ENCODE measurements at regions not wholly inside any gene's neighbourhood (a gene's known extent, or its start where the extent isn't known, plus 50 kb on each side); places are given as distances from the start of the nearest gene placed in this dataset.
A peak's percentile ranks its signal among the peaks of the same experiment; 100 is the strongest.

DNA sequence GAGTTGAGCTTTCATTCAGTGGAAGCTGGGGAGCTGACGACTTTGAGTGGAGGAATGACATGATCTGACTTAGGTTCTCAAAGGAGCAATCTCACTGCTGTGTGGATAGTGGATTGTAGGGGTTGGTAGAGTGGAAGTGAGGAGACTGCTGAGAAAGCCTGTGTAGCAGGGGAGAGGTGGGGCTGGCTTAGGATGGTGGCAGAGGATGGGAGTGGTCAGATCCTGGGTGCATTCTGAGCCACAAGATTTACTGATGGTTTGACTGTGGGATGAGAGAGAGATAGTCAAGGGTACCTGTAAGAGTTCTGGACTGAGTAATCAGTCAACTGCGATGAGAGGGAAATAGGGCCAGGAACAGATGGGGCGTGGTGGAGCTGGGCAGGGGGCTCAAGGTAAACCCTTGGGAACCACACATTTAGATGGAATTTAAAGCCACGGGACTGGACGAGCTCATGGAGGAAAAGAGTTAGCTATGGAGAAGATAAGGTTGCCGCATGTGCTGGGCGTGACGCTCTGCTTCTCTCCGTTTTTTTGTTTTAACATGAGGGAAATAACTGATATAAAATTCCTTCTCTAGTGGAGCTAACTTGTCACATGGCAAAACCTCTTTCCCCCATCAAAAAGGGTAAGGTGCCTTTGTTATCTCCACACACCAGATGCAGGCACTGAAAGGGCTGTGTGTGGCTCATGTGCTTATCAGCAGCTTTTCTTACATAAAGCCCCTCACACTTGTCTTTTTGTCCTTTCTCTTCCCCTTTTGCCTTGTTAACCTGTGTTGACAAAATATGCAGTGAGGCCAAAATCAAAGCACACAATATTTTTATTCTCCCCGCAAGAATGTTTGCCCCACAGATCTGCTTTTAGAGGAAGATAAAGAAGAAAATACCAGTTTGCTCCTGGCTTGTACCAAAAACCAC is 379.8 kb downstream of the TSN start:
- CTCF ChIA-PET: no interaction called here
- Mint-ChIP-seq H3K4me3 (no peak overlapping the region), H3K9me3 (ENCODE audit: low read depth) (peaks cover 4% of the 10 kb centered on the region), H3K27me3 (no peaks in the 10 kb centered on the region), H3K27ac (no peak overlapping the region), H3K4me1 (no peaks in the 10 kb centered on the region), H3K36me3 (no peaks in the 10 kb centered on the region)
- ATAC-seq (no peak), DNase-seq (no peak)

GRCh38 chr2:122136056-122136455 is 380.6 kb downstream of the TSN start:
- Mint-ChIP-seq H3K9me3 (ENCODE audit: low read depth) (no peaks in the 10 kb centered on the region), H3K4me1 (no peaks in the 10 kb centered on the region), H3K27me3 (no peaks in the 10 kb centered on the region), H3K36me3 (no peaks in the 10 kb centered on the region), H3K4me3 (no peak overlapping the region), H3K27ac (no peak overlapping the region)
- DNase-seq: no peak
- peak; percentile 57 for ATAC-seq
- CTCF ChIA-PET: no interaction called here

GRCh38 chr2:122138561-122138960 is 383.1 kb downstream of the TSN start:
- Mint-ChIP-seq H3K4me1 (no peaks in the 10 kb centered on the region), H3K27ac (no peak overlapping the region), H3K27me3 (no peaks in the 10 kb centered on the region), H3K36me3 (no peaks in the 10 kb centered on the region), H3K9me3 (ENCODE audit: low read depth) (no peaks in the 10 kb centered on the region), H3K4me3 (no peak overlapping the region)
- ATAC-seq (no peak), DNase-seq (no peak)
- CTCF ChIA-PET: no interaction called here

DNA sequence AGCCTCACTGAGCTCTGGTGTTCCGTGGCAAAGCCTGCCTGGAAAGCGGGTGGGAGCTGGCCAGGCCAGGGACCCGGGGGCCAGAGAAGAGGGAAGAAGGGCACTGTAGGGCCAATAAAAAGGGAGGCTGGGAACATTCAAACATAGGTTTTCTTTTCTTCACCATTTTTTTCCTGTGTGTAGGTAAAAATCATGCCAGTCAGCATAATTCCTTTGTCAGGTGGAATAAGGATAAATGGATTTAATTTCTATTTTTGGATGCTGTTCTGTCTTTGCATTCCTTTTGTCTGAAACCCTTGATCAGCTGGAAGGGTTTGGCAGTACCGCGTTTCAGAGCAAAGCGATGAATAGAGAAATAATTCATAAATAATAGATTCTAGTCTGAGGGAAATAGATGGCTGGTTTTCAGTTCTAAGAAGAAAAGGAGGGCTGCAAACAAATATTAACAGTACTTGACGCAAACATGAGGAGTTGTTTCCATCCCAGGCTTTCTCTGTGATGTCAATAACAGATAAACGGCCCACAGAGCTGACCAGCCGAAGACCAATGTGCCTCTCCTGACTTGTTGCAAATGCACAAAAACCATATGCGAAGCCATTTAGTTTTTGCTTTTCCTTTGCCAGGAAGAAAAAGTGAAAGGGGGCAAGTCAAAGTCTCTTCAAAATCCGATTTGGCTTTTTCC is 384.4 kb downstream of the TSN start:
- CTCF ChIA-PET: no interaction called here
- no peaks in the 10 kb centered on the region for H3K4me1 Mint-ChIP-seq
- H3K27me3 Mint-ChIP-seq: no peaks in the 10 kb centered on the region
- DNase-seq: no peak
- H3K9me3 Mint-ChIP-seq (ENCODE audit: low read depth): no peaks in the 10 kb centered on the region
- no peak overlapping the region for H3K4me3 Mint-ChIP-seq
- no peak for ATAC-seq
- no peak overlapping the region for H3K27ac Mint-ChIP-seq
- H3K36me3 Mint-ChIP-seq: no peaks in the 10 kb centered on the region

- Mint-ChIP-seq H3K36me3 (no peaks in the 10 kb centered on the region), H3K27ac (no peak overlapping the region), H3K27me3 (no peaks in the 10 kb centered on the region), H3K4me1 (no peaks in the 10 kb centered on the region), H3K4me3 (no peak overlapping the region), H3K9me3 (ENCODE audit: low read depth) (no peaks in the 10 kb centered on the region)
- no peak for DNase-seq
- no peak for ATAC-seq
- CTCF ChIA-PET: no interaction called here
These were observed 389.4 kb downstream of the TSN start for GRCh38 chr2:122144884-122145283.

DNA sequence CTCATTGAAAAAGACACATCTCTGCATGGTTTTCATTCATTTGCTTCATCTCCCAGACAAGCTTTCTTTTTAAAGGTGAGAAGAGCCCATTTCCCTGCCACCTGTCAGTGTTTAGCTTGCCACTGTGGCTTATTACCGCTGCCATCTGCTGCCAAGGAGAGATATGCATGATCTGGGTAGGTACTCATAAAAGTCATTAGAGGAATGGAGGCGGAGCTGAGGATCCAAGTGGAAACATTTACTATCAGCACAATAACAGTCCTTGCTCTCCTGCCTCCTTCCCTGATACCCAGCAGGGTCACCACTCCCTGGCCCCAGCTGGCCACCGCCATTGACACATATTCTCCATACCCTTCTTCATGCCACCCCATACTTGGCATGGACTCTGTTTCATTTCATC is 390.4 kb downstream of the TSN start:
- no peak overlapping the region for H3K27ac Mint-ChIP-seq
- H3K4me1 Mint-ChIP-seq: no peaks in the 10 kb centered on the region
- H3K27me3 Mint-ChIP-seq: no peaks in the 10 kb centered on the region
- H3K36me3 Mint-ChIP-seq: no peaks in the 10 kb centered on the region
- no peak for ATAC-seq
- no peak overlapping the region for H3K4me3 Mint-ChIP-seq
- CTCF ChIA-PET: no interaction called here
- DNase-seq: no peak
- H3K9me3 Mint-ChIP-seq (ENCODE audit: low read depth): no peaks in the 10 kb centered on the region

- Mint-ChIP-seq H3K27ac (no peak overlapping the region), H3K36me3 (no peaks in the 10 kb centered on the region), H3K27me3 (no peaks in the 10 kb centered on the region), H3K4me1 (no peaks in the 10 kb centered on the region), H3K4me3 (no peak overlapping the region), H3K9me3 (ENCODE audit: low read depth) (no peaks in the 10 kb centered on the region)
- CTCF ChIA-PET: no interaction called here
- no peak for ATAC-seq
- no peak for DNase-seq
These were observed 392.8 kb downstream of the TSN start for GRCh38 chr2:122148128-122148767.

DNA sequence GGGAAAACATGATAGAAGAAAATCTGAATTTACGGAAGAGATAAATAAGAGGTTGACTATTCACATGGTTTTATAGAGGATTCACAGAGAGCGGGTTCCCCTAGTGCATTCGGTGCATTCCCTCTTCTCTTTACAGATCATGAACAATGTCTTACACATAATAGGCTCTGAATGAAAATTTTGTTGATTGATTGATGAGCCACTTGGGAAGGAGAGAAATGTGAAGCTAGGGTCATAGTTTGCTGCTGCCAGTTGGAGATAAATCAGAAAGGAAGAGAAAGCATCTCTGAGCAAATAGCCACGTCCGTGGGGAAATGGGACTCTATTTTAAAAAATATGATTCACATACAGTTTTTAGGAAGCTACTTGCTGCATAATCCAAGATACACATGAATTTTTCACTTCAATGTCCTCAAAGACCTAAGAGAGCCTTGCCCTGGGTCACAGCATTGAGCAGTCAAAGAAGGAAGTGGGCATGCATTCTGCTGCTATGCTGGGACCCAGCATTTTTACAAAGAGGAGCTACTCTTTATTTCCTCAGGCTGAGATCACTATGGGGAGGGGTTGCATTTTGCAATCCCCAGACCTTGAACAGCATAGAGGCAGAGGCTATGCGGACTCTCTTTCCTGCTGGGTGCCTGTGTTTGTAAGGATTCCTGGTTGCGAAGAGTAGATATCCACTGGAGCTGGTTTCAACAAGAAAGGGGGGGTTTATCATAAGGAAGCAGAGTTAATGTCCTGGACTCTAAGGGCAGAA is 395.3 kb downstream of the TSN start:
- Mint-ChIP-seq H3K4me3 (no peak overlapping the region), H3K4me1 (no peaks in the 10 kb centered on the region), H3K9me3 (ENCODE audit: low read depth) (no peaks in the 10 kb centered on the region), H3K27me3 (no peaks in the 10 kb centered on the region), H3K27ac (no peak overlapping the region), H3K36me3 (no peaks in the 10 kb centered on the region)
- CTCF ChIA-PET: no interaction called here
- ATAC-seq (no peak), DNase-seq (no peak)

- DNase-seq (no peak), ATAC-seq (no peak)
- Mint-ChIP-seq H3K4me1 (no peaks in the 10 kb centered on the region), H3K4me3 (no peak overlapping the region), H3K9me3 (ENCODE audit: low read depth) (no peaks in the 10 kb centered on the region), H3K36me3 (no peaks in the 10 kb centered on the region), H3K27me3 (no peaks in the 10 kb centered on the region), H3K27ac (no peak overlapping the region)
- CTCF ChIA-PET: no interaction called here
These were observed 397.1 kb downstream of the TSN start for GRCh38 chr2:122152571-122152970.

DNA sequence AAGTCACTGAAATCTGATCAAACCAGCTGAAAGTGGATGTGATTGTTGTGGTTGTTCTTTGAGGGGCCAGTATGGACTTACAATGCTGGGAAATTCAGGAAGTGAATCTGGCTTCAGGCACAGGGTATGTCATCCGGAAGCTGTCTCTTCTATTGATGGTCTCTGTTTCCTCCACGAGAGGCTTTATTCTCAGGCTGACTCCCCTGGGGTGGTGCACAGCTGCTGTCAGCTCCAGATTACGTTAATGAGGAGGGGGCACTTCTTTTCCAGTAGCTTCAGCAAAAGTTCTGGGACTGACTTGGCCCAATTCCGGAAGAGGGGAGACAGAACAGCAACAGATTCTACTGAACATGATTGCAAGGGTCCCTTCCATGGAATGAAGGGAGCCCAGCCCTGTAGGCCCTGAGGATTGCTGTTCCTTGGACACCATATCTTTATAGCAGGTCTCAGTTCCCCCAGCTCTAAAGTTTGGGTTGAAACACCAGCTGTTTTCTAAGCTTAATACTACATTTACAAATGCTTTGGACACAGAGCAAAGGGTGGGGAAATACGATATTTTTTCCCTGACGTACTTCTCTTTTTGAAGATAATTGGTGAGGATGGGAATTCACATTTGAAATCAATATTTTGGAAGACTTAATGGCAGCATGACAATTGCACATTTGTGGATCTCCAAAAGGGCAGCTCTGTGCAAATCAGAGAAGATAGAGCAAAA is 400.9 kb downstream of the TSN start:
- ATAC-seq (no peak), DNase-seq (no peak)
- Mint-ChIP-seq H3K36me3 (no peaks in the 10 kb centered on the region), H3K4me3 (no peak overlapping the region), H3K4me1 (no peaks in the 10 kb centered on the region), H3K27ac (no peak overlapping the region), H3K9me3 (ENCODE audit: low read depth) (no peaks in the 10 kb centered on the region), H3K27me3 (no peaks in the 10 kb centered on the region)
- CTCF ChIA-PET: interaction anchor here (0.9 kb wide), 1 partner anchor 181 kb away, joined by 3 read pairs; no protein-coding TSS in a partner anchor

- Mint-ChIP-seq H3K4me3 (no peak overlapping the region), H3K27ac (no peak overlapping the region), H3K27me3 (no peaks in the 10 kb centered on the region), H3K4me1 (no peaks in the 10 kb centered on the region), H3K36me3 (no peaks in the 10 kb centered on the region), H3K9me3 (ENCODE audit: low read depth) (no peaks in the 10 kb centered on the region)
- CTCF ChIA-PET: interaction anchor here (0.9 kb wide), 1 partner anchor 182 kb away, joined by 3 read pairs; no protein-coding TSS in a partner anchor
- DNase-seq: no peak
- no peak for ATAC-seq
These were observed 401.7 kb downstream of the TSN start for GRCh38 chr2:122157158-122157557.

DNA sequence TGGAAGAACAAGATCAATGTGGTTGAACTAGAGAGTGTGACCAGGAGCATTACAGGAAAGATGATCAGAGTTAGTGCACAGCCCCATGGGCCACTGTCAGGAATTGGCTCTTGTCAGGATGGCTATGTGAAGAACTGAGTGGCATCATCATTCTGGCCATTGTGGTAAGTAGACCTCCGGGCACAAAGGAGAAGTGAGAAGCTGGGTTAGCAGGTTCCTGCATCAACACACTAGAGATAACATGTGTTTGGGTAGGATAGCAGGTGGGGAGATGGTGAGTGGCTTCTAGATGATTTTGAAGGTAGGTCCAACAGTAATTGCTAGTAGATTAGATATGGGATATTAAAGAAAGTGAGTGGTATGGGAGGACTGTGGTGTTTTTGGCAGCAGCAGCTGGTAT is 408.2 kb downstream of the TSN start:
- Mint-ChIP-seq H3K4me1 (no peaks in the 10 kb centered on the region), H3K36me3 (no peaks in the 10 kb centered on the region), H3K27ac (no peak overlapping the region), H3K27me3 (no peaks in the 10 kb centered on the region), H3K9me3 (ENCODE audit: low read depth) (no peaks in the 10 kb centered on the region), H3K4me3 (no peak overlapping the region)
- ATAC-seq: no peak
- CTCF ChIA-PET: no interaction called here
- DNase-seq: no peak

- CTCF ChIA-PET: no interaction called here
- no peaks in the 10 kb centered on the region for H3K36me3 Mint-ChIP-seq
- H3K4me3 Mint-ChIP-seq: no peak overlapping the region
These were observed 409.5 kb downstream of the TSN start for GRCh38 chr2:122164964-122165363.

More at GRCh38 chr2:122164964-122165363, 409.5 kb downstream of the TSN start:
- Mint-ChIP-seq H3K27ac (no peak overlapping the region), H3K27me3 (no peaks in the 10 kb centered on the region), H3K4me1 (no peaks in the 10 kb centered on the region), H3K9me3 (ENCODE audit: low read depth) (no peaks in the 10 kb centered on the region)
- DNase-seq: no peak
- ATAC-seq: no peak
